Stimulated activated CD8-positive, alpha-beta memory T cell treated with anti-CD3 and anti-CD28 coated beads, Interleukin-4, amount 100 ng/mL, for 24 hours (primary cell): ENCODE measurements at regions not wholly inside any gene's neighbourhood (a gene's known extent, or its start where the extent isn't known, plus 50 kb on each side); places are given as distances from the start of the nearest gene placed in this dataset.

Source experiments
- DNase-seq: peaks from one replicate; pipeline ENCODE4 v3.0.0-alpha.2; 2020; ENCODE audit warnings: low read depth

DNA sequence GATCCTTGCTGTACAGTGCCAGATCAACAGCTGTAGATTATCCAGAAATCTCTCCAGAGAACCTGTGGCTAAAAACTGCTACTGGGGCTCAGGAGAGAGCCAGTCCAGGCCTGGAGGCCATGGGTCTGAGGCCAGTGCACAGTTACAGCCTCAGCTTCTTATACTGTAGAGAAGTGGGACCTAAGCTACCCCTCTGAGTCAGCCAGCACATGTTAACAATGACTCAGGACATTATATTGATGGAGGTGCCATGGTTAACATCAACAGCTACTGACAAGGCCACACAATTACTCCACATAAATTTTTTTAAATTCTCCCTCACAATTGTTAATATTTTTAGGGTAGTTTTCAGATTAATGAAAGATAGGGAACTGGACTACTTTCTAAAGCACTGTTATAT, 138.5 kb downstream of the RBM26 start:
- DNase-seq, result no peak

GRCh38 chr13:79258489-79258888, 147.6 kb downstream of the RBM26 start:
- DNase-seq, result no peak

DNA sequence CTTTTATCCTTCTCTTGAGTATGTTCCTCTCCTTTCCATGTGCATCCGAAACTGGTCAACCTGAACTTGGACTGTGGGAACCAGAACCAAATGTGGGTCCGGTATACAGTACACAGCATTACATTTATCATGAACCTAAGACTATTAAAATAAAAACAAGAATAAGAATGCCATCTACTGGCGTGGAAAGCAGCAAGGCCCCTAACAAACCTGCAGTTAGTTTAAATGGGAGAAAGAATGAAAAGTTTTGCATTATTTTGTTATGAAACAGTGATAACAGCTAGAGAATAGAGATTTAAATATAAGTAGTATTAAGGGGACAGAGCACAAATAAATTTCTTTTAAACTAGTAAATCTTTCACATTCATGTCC, 159.5 kb downstream of the RBM26 start:
- no peak for DNase-seq

- DNase-seq, result no peak
Observed at GRCh38 chr13:79245937-79246577, 160.0 kb downstream of the RBM26 start.

DNA sequence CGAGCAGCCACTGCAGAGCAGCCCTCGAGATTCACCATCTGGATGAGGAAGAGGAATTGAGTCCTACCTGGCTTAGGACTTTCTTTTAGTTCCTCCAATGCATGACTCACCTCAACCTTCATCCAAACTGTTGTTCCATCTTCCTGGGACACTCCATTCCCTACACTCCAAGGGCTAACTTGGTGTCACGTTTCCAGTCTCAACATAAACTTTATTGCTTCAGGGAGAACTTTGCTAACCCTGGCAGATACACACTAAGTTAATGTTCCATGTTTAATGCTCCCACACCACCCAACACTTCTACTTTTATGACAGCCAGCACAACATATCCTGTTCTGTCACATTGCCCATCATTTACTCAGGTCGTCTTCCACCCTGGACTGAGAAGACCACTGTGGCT, 164.4 kb downstream of the RBM26 start:
- DNase-seq, result no peak

GRCh38 chr13:79237981-79238380, 168.1 kb downstream of the RBM26 start:
- no peak for DNase-seq

- DNase-seq, result no peak
Observed at GRCh38 chr13:79231887-79232286, 174.2 kb downstream of the RBM26 start.

GRCh38 chr13:79229761-79230160, 176.3 kb downstream of the RBM26 start:
- no peak for DNase-seq

DNA sequence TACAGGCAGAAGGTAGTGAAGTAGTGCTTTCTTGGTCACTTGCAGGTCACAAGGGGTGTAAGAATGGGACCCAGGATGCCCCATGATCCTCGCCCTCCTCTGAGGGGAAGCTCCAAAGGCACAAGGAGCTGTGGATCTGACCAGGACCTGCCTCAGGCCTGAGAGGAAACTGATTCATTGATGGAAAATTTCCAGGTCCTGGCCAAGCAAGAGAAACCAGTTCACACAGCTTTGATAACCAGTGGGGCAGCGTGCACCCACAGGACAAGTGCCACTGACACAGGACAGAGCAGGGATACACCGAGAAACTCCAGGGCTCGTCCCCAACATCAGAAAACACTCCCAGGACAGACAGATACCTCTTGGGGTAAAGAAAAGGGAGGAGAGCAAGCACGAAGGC, 177.1 kb downstream of the RBM26 start:
- no peak for DNase-seq

GRCh38 chr13:79227418-79227817, 178.6 kb downstream of the RBM26 start:
- no peak for DNase-seq

DNA sequence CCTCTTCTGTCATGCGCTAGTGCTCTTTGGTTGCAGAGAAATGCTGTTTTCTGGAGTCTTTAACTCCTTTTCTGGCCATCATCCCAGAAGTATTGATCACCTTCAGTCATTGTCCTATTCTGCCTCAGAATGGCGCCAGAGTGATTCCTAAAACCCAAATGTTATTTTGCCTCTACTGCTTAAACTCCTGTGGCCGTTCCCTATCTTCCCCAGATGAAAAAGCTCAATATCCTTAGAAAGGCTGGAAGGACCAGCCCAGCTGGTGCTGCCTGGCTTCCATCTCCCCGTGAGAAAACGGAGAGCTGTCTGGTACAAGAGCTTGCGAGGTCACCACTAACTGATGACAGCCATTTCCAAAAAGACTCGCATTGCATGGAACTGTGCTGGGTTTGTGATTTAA, 179.1 kb downstream of the RBM26 start:
- DNase-seq, result no peak

- DNase-seq, result no peak
Observed at GRCh38 chr13:79226250-79226649, 179.8 kb downstream of the RBM26 start.

- no peak for DNase-seq
Observed at GRCh38 chr13:79225487-79226232, 180.4 kb downstream of the RBM26 start.

DNA sequence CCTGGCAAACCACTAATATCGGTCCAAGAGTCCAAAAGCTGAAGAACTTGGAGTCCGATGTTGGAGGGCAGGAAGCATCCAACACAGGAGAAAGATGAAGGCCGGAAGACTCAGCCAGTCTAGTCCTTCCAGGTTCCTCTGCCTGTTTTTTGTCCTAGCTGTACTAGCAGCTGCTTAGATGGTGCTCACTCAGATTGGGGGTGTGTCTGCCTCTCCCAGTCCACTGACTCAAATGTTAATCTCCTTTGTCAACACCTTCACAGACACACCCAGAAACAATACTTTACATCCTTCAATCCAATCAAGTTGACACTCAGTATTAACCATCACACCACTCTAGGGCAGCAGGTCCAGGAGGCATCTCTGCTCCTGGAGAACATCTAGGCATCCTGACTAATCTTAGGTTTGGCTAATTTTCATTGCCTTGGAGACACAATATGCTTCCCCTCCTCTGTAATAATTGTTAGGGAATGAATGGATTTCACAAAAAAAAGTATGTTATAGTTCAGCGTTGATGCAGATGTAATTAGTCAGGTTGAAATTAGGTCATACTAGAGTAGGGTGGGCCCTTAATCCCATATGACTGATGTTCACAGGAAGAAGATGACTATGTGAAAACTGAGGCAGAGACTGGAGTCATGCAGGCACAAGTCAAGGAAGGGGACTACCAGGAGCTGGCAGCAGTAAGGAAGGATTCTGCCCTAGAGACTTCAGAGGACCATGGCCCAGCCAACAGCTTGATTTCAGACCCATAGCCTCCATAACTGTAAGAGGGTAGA, 183.4 kb downstream of the RBM26 start:
- DNase-seq, result no peak

GRCh38 chr13:79212064-79212619, 193.9 kb downstream of the RBM26 start:
- no peak for DNase-seq

GRCh38 chr13:79211377-79211776, 194.7 kb downstream of the RBM26 start:
- no peak for DNase-seq

DNA sequence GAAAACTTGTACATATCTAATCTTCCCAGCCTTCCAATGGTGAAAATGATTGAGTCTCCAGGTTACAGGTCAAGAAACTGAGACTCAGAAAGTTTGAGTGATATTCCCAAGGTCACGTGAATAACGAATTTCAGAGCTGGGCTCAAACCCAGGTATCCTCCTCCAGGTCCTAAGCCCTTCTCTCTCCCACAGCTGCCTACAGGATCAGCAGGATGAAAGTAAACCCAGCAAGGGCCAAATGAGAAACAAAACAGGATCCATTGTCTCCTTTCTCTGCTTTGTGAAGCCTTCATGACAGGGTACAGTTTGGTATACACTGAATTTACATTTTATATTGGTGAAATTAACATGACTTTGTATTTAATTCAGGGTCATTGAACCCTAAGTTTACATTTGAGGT, 208.1 kb downstream of the RBM26 start:
- DNase-seq, result no peak

DNA sequence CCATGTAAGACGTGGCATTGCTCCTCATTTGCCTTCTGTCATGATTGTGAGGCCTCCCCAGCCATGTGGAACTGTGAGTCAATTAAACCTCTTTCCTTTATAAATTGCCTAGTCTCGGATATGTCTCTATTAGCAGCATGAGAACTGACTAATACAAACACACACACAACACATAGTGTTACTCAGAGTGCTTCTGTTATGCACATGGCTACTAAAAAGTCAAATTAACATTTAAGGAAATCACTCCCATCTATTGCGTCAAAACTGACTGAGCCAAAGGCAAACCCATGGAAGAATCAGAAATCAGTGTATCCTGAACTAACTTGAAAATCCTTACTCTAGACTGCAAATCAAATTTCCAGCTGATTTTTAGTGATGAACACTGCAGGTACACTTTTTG, 209.2 kb downstream of the RBM26 start:
- DNase-seq, result no peak

- no peak for DNase-seq
Observed at GRCh38 chr13:79196366-79196765, 209.7 kb downstream of the RBM26 start.

DNA sequence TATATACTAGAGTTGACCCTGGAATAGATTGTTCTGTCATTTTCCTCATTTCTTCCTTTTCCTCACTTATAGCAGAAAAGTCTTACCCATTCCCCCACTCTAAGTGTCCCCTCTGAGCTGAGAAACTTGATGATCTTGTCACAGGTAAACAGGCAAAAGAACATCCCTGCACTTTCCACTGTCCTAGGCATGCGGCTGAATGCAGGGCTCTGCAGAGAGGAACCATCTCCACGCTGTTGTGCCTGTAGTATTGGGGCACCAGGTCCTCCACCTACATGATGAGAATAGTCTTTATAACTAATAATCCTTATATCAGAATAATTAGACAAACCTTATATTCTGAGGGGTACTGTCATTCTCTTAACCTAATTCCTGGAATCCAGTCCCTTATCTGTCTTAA, 211.3 kb downstream of the RBM26 start:
- DNase-seq, result no peak

GRCh38 chr13:79194272-79194671, 211.8 kb downstream of the RBM26 start:
- peak; percentile 5 for DNase-seq

- DNase-seq, result no peak
Observed at GRCh38 chr13:79191501-79191900, 214.6 kb downstream of the RBM26 start.

GRCh38 chr13:79190932-79191331, 215.1 kb downstream of the RBM26 start:
- DNase-seq, result no peak
